ENCODE measurements at regions not wholly inside any gene's neighbourhood (a gene's known extent, or its start where the extent isn't known, plus 50 kb on each side); places are given as distances from the start of the nearest gene placed in this dataset.

GRCh38 chr6:138590796-138591709 is 91.8 kb upstream of the NHSL1 start:
- no peak overlapping the region for H3K4me3 ChIP-seq
- no peak overlapping the region for H3K27ac ChIP-seq
- peaks cover 39% of the 10 kb centered on the region for H3K4me1 ChIP-seq (replicated peaks)
- H3K9me3 ChIP-seq (replicated peaks): no peaks in the 10 kb centered on the region
- peak; percentile 67 to 73 for DNase-seq (ENCODE audit: low read depth in 1 of 2, low spot score in 2 of 2)
- no peaks in the 10 kb centered on the region for H3K27me3 ChIP-seq (replicated peaks)
- H3K36me3 ChIP-seq: no peaks in the 10 kb centered on the region

GRCh38 chr6:138592749-138593123 is 93.4 kb upstream of the NHSL1 start:
- Histone ChIP-seq H3K9me3 (replicated peaks) (no peaks in the 10 kb centered on the region), H3K4me3 (peak overlapping the region; percentile 8), H3K36me3 (no peaks in the 10 kb centered on the region), H3K4me1 (replicated peaks) (peaks cover 46% of the 10 kb centered on the region), H3K27ac (peak overlapping the region; percentile 93), H3K27me3 (replicated peaks) (no peaks in the 10 kb centered on the region)
- no peak for DNase-seq (ENCODE audit: low read depth in 1 of 2, low spot score in 2 of 2)

GRCh38 chr6:138593124-138593877 is 94.0 kb upstream of the NHSL1 start:
- peak; percentile 88 to 94 for DNase-seq (ENCODE audit: low read depth in 1 of 2, low spot score in 2 of 2)
- Histone ChIP-seq H3K9me3 (replicated peaks) (no peaks in the 10 kb centered on the region), H3K4me1 (replicated peaks) (peaks cover 43% of the 10 kb centered on the region), H3K4me3 (peak overlapping the region; percentile 8), H3K27me3 (replicated peaks) (no peaks in the 10 kb centered on the region), H3K36me3 (no peaks in the 10 kb centered on the region), H3K27ac (peak overlapping the region; percentile 93)

GRCh38 chr6:138593909-138594757 is 94.8 kb upstream of the NHSL1 start:
- H3K4me1 ChIP-seq (replicated peaks): peaks cover 43% of the 10 kb centered on the region
- H3K27me3 ChIP-seq (replicated peaks): no peaks in the 10 kb centered on the region
- peak in 1 of 2 experiments; percentile 10 for DNase-seq (ENCODE audit: low read depth in 1 of 2, low spot score in 2 of 2)
- no peak overlapping the region; the same call in 1 of the 2 replicates for H3K4me3 ChIP-seq
- H3K36me3 ChIP-seq: no peaks in the 10 kb centered on the region
- peak overlapping the region; percentile 93 for H3K27ac ChIP-seq
- no peaks in the 10 kb centered on the region for H3K9me3 ChIP-seq (replicated peaks)

GRCh38 chr6:138594758-138595140 is 95.5 kb upstream of the NHSL1 start:
- H3K9me3 ChIP-seq (replicated peaks): no peaks in the 10 kb centered on the region
- no peak overlapping the region for H3K4me3 ChIP-seq
- no peaks in the 10 kb centered on the region for H3K27me3 ChIP-seq (replicated peaks)
- H3K36me3 ChIP-seq: no peaks in the 10 kb centered on the region
- no peak for DNase-seq (ENCODE audit: low read depth in 1 of 2, low spot score in 2 of 2)
- peak overlapping the region; percentile 93 for H3K27ac ChIP-seq
- H3K4me1 ChIP-seq (replicated peaks): peaks cover 43% of the 10 kb centered on the region

- Histone ChIP-seq H3K36me3 (no peaks in the 10 kb centered on the region), H3K4me1 (replicated peaks) (peaks cover 43% of the 10 kb centered on the region), H3K4me3 (no peak overlapping the region), H3K9me3 (replicated peaks) (no peaks in the 10 kb centered on the region), H3K27me3 (replicated peaks) (no peaks in the 10 kb centered on the region), H3K27ac (peak overlapping the region; percentile 33)
- DNase-seq (ENCODE audit: low read depth in 1 of 2, low spot score in 2 of 2): peak in 1 of 2 experiments; percentile 38
These were observed 96.8 kb upstream of the NHSL1 start for GRCh38 chr6:138596126-138596525.

- no peak for DNase-seq (ENCODE audit: low read depth in 1 of 2, low spot score in 2 of 2)
- H3K36me3 ChIP-seq: no peaks in the 10 kb centered on the region
- H3K4me1 ChIP-seq (replicated peaks): peaks cover 43% of the 10 kb centered on the region
- H3K27ac ChIP-seq: peak overlapping the region; percentile 33
- no peak overlapping the region for H3K4me3 ChIP-seq
- no peaks in the 10 kb centered on the region for H3K27me3 ChIP-seq (replicated peaks)
- H3K9me3 ChIP-seq (replicated peaks): no peaks in the 10 kb centered on the region
These were observed 97.3 kb upstream of the NHSL1 start for GRCh38 chr6:138596591-138596990.

GRCh38 chr6:138597336-138597735 is 98.0 kb upstream of the NHSL1 start:
- Histone ChIP-seq H3K27me3 (replicated peaks) (no peaks in the 10 kb centered on the region), H3K4me3 (no peak overlapping the region), H3K9me3 (replicated peaks) (no peaks in the 10 kb centered on the region), H3K36me3 (no peaks in the 10 kb centered on the region), H3K27ac (no peak overlapping the region; the same call in 1 of the 2 replicates), H3K4me1 (replicated peaks) (peaks cover 42% of the 10 kb centered on the region)
- DNase-seq (ENCODE audit: low read depth in 1 of 2, low spot score in 2 of 2): no peak

- no peaks in the 10 kb centered on the region for H3K27me3 ChIP-seq (replicated peaks)
- no peak overlapping the region for H3K27ac ChIP-seq
- peaks cover 31% of the 10 kb centered on the region for H3K4me1 ChIP-seq (replicated peaks)
- H3K36me3 ChIP-seq: no peaks in the 10 kb centered on the region
- H3K9me3 ChIP-seq (replicated peaks): no peaks in the 10 kb centered on the region
- no peak for DNase-seq (ENCODE audit: low read depth in 1 of 2, low spot score in 2 of 2)
- H3K4me3 ChIP-seq: no peak overlapping the region
These were observed 99.4 kb upstream of the NHSL1 start for GRCh38 chr6:138598562-138599173.

GRCh38 chr6:138600261-138600660 is 101.0 kb upstream of the NHSL1 start:
- H3K36me3 ChIP-seq: no peaks in the 10 kb centered on the region
- DNase-seq (ENCODE audit: low read depth in 1 of 2, low spot score in 2 of 2): no peak
- no peak overlapping the region for H3K27ac ChIP-seq
- no peak overlapping the region for H3K4me3 ChIP-seq
- H3K27me3 ChIP-seq (replicated peaks): no peaks in the 10 kb centered on the region
- H3K4me1 ChIP-seq (replicated peaks): peaks cover 16% of the 10 kb centered on the region
- no peaks in the 10 kb centered on the region for H3K9me3 ChIP-seq (replicated peaks)

- H3K27me3 ChIP-seq (replicated peaks): no peaks in the 10 kb centered on the region
- no peaks in the 10 kb centered on the region for H3K36me3 ChIP-seq
- H3K9me3 ChIP-seq (replicated peaks): no peaks in the 10 kb centered on the region
- DNase-seq (ENCODE audit: low read depth in 1 of 2, low spot score in 2 of 2): no peak
- H3K27ac ChIP-seq: no peak overlapping the region
- H3K4me1 ChIP-seq (replicated peaks): peaks cover 12% of the 10 kb centered on the region
- no peak overlapping the region for H3K4me3 ChIP-seq
These were observed 101.4 kb upstream of the NHSL1 start for GRCh38 chr6:138600726-138601125.

- no peaks in the 10 kb centered on the region for H3K9me3 ChIP-seq (replicated peaks)
- H3K36me3 ChIP-seq: no peaks in the 10 kb centered on the region
- H3K27me3 ChIP-seq (replicated peaks): no peaks in the 10 kb centered on the region
- no peak overlapping the region for H3K27ac ChIP-seq
- DNase-seq (ENCODE audit: low read depth in 1 of 2, low spot score in 2 of 2): no peak
- H3K4me3 ChIP-seq: no peak overlapping the region
- H3K4me1 ChIP-seq (replicated peaks): peaks cover 8% of the 10 kb centered on the region
These were observed 101.8 kb upstream of the NHSL1 start for GRCh38 chr6:138601128-138601527.

- no peak overlapping the region for H3K27ac ChIP-seq
- H3K9me3 ChIP-seq (replicated peaks): no peaks in the 10 kb centered on the region
- no peaks in the 10 kb centered on the region for H3K27me3 ChIP-seq (replicated peaks)
- H3K4me3 ChIP-seq: no peak overlapping the region
- DNase-seq (ENCODE audit: low read depth in 1 of 2, low spot score in 2 of 2): no peak
- no peaks in the 10 kb centered on the region for H3K4me1 ChIP-seq (replicated peaks)
- no peaks in the 10 kb centered on the region for H3K36me3 ChIP-seq
These were observed 106.7 kb upstream of the NHSL1 start for GRCh38 chr6:138605958-138606357.
